ENCODE measurements at regions not wholly inside any gene's neighbourhood (a gene's known extent, or its start where the extent isn't known, plus 50 kb on each side); places are given as distances from the start of the nearest gene placed in this dataset.

GRCh38 chr18:66708646-66709045 lies 104.8 kb upstream of the CDH19 start:
- no peak for TF ChIP-seq REST (IDR thresholded peaks at IDR 0.05)
- no peak for TF ChIP-seq CTCF (IDR thresholded peaks at IDR 0.05; ENCODE audit: low read depth, low read length, missing input control)
- no peak for TF ChIP-seq YY1 (IDR thresholded peaks at IDR 0.05)
- no peak for TF ChIP-seq TAF1 (conservative IDR thresholded peaks at IDR 0.05)
- TF ChIP-seq MAX (IDR thresholded peaks at IDR 0.05): no peak
- no peak for TF ChIP-seq RAD21 (IDR thresholded peaks at IDR 0.05)
- TF ChIP-seq SP1 (IDR thresholded peaks at IDR 0.05): no peak

Data from liver (tissue), 3 donors.